ENCODE measurements at regions not wholly inside any gene's neighbourhood (a gene's known extent, or its start where the extent isn't known, plus 50 kb on each side); places are given as distances from the start of the nearest gene placed in this dataset.

GRCh38 chr20:21936720-21937380, 231.4 kb downstream of the PAX1 start:
- DNase-seq: peak; percentile 70

- DNase-seq: no peak
Observed at GRCh38 chr20:21936261-21936660, 230.8 kb downstream of the PAX1 start.

- no peak for DNase-seq
Observed at GRCh38 chr20:21933526-21933925, 228.1 kb downstream of the PAX1 start.

GRCh38 chr20:21921251-21921650, 215.8 kb downstream of the PAX1 start:
- DNase-seq: no peak

GRCh38 chr20:21920211-21920610, 214.7 kb downstream of the PAX1 start:
- no peak for DNase-seq

GRCh38 chr20:21918398-21918797, 212.9 kb downstream of the PAX1 start:
- no peak for DNase-seq

GRCh38 chr20:21902391-21902790, 196.9 kb downstream of the PAX1 start:
- no peak for DNase-seq

- no peak for DNase-seq
Observed at GRCh38 chr20:21901470-21902275, 196.2 kb downstream of the PAX1 start.

- DNase-seq: no peak
Observed at GRCh38 chr20:21900431-21900830, 195.0 kb downstream of the PAX1 start.

GRCh38 chr20:21874921-21875320, 169.5 kb downstream of the PAX1 start:
- DNase-seq: no peak

- DNase-seq: no peak
Observed at GRCh38 chr20:21874127-21874526, 168.7 kb downstream of the PAX1 start.

- no peak for DNase-seq
Observed at GRCh38 chr20:21873291-21873690, 167.8 kb downstream of the PAX1 start.

GRCh38 chr20:21867811-21868210, 162.3 kb downstream of the PAX1 start:
- DNase-seq: no peak

GRCh38 chr20:21867353-21867752, 161.9 kb downstream of the PAX1 start:
- no peak for DNase-seq

- no peak for DNase-seq
Observed at GRCh38 chr20:21862956-21863355, 157.5 kb downstream of the PAX1 start.

- no peak for DNase-seq
Observed at GRCh38 chr20:21862259-21862946, 156.9 kb downstream of the PAX1 start.

GRCh38 chr20:21840991-21841390, 135.5 kb downstream of the PAX1 start:
- DNase-seq: peak; percentile 84

- DNase-seq: no peak
Observed at GRCh38 chr20:21839982-21840381, 134.5 kb downstream of the PAX1 start.

- DNase-seq: no peak
Observed at GRCh38 chr20:21836346-21836745, 130.9 kb downstream of the PAX1 start.

- DNase-seq: no peak
Observed at GRCh38 chr20:21835042-21835441, 129.6 kb downstream of the PAX1 start.

- DNase-seq: peak; percentile 41
Observed at GRCh38 chr20:21832442-21833385, 127.2 kb downstream of the PAX1 start.

- no peak for DNase-seq
Observed at GRCh38 chr20:21826976-21827375, 121.5 kb downstream of the PAX1 start.

Measured in fibroblast of skin of abdomen (primary cell).